CMK (cell line): ENCODE measurements at regions not wholly inside any gene's neighbourhood (a gene's known extent, or its start where the extent isn't known, plus 50 kb on each side); places are given as distances from the start of the nearest gene placed in this dataset.

Source experiments
- DNase-seq: peaks from one replicate; pipeline ENCODE4 v3.0.0-alpha.2; 2010; ENCODE audit warnings: low read depth

DNA sequence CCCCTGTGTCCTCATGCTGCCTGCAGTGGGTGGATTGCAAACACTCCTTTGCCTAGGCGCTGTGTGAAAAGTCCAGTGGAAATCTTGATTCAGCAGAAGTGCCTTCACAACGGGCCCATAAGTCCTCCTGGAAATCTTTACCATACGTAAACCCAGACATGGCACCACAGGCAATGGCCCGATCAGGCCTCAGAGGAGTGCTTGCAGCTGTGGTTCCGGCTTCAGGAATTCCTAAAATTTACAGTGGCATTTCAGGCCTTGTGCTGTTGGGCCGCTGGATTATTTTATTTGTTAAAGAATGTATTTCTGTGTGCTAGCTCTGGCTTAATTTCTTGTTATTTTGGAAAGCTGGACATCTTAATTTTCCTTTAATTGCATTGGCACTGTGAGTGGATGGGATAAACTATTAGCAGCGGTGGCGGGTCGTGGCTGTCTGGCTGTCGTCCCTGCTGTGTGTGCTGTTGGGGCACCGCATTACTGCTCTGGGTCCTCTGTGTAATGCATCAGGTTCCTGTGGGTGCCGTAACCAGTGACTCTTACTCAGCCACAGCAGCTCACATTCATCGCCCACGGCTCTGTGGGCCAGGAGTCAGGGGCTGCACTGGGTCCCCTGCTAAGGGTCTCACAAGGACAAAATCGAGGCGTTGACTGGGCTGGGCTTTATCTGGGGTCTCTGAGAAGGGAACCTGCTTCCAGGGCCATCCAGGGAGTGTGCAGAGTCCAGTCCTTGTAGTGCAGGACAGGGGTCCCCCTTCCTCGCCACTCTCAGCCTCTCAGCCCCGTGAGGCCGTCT lies 73.1 kb downstream of the RTP5 start:
- DNase-seq = no peak

- DNase-seq = no peak
Observed at GRCh38 chr2:241943209-241943850, 73.8 kb downstream of the RTP5 start.

DNA sequence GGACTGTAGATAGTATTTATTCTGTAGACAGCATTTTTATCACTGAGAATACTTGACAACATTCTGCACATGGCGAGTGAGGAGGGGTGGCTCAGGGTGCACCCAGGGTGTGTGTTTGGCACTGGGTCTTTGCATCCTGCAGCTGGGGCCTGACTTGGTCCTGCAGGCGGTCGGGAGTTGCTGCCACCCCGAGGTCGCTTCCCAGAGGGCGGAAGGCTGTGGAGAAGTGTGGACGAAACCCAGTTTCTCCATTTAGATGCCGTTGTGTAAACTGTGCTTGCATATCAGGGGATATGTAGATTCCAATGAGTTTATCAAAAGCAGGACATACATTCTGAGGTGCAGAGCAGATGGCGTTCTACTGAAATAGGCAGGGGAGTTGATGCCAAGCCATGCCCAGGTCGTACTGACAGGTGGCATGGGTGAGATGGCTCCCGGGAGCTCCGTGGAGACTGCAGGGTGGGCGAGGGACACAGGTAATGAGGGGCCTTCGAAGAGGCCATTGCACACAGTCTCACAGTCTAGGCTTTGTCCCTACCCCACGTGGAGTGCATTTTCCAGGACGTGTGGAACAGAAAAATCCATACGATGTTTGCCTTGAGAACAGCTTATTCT lies 74.5 kb downstream of the RTP5 start:
- no peak for DNase-seq

GRCh38 chr2:241944821-241945220 lies 75.3 kb downstream of the RTP5 start:
- no peak for DNase-seq

DNA sequence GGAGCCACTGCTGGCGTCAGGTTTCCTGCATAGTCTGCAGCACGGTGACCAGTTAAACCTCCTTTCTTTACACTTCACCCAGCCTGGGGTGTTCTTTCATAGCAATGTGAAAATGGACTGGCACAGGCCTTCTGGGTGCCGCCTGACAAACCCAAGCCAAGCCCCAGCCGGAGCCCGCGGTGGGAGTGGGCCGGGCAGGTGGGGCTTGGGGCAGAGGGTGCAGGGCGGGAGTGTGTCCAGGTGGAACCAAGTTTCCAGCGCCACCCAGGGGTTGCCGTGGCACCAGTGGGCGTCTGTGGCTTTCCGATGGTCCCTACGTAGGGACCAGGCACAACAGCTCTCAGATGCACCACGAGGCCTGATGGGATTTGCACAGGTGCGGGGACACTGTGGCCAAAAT lies 75.8 kb downstream of the RTP5 start:
- DNase-seq = no peak

- DNase-seq = no peak
Observed at GRCh38 chr2:241945803-241946202, 76.3 kb downstream of the RTP5 start.

GRCh38 chr2:241946306-241947003 lies 76.9 kb downstream of the RTP5 start:
- no peak for DNase-seq

DNA sequence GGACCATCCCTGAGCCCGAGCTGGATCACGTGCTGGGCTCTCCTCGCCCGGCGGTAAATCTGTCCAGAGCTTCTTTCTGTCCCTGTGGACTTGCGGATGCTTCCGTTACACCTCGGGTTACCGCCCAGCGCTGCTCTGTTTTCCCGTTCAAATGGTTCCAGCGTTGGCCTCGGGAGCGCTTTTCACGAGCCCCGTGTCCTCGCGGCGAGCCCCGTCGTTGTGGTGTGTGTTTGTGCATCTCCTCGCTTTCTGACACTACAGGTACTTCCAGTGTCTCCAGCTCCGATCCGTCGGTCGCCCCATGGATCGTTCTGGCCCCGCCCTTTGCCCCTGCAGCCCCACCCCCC lies 77.4 kb downstream of the RTP5 start:
- DNase-seq = no peak

- DNase-seq = no peak
Observed at GRCh38 chr2:241947401-241947800, 77.9 kb downstream of the RTP5 start.

- DNase-seq = no peak
Observed at GRCh38 chr2:241947876-241948275, 78.3 kb downstream of the RTP5 start.

GRCh38 chr2:241948299-241948897 lies 78.9 kb downstream of the RTP5 start:
- no peak for DNase-seq

- DNase-seq = no peak
Observed at GRCh38 chr2:241948901-241949735, 79.6 kb downstream of the RTP5 start.

DNA sequence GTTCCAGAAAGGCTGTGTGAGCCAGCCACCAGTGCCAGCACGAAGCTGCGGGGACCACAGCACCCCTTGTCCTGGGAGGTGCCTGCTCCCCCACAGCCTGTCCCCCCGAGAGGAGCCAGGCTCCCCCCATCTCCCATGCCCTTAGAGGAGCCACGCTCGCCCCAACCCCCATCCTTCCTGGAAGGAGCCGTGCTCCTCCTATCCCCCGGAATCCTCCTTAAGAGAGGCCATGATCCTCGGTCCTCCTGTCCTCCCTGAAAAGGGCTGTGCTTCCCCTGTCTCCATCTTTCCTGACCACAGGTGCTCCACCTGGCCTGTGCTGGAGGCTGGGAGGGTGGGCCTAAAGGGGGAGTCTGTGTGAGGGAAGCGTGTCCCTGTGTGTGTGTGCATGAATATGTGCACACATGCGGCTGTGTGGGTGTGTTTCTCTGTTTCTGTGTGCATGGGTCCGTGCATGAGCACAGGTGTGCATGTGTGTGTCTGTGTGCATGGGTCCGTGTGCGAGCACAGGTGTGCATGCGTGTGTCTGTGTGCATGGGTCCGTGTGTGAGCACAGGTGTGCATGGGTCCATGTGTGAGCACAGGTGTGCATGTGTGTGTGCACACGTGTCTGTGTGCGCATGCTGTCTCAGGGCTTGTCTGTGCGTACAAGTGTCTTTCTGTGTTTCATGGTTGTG lies 80.3 kb downstream of the RTP5 start:
- no peak for DNase-seq

DNA sequence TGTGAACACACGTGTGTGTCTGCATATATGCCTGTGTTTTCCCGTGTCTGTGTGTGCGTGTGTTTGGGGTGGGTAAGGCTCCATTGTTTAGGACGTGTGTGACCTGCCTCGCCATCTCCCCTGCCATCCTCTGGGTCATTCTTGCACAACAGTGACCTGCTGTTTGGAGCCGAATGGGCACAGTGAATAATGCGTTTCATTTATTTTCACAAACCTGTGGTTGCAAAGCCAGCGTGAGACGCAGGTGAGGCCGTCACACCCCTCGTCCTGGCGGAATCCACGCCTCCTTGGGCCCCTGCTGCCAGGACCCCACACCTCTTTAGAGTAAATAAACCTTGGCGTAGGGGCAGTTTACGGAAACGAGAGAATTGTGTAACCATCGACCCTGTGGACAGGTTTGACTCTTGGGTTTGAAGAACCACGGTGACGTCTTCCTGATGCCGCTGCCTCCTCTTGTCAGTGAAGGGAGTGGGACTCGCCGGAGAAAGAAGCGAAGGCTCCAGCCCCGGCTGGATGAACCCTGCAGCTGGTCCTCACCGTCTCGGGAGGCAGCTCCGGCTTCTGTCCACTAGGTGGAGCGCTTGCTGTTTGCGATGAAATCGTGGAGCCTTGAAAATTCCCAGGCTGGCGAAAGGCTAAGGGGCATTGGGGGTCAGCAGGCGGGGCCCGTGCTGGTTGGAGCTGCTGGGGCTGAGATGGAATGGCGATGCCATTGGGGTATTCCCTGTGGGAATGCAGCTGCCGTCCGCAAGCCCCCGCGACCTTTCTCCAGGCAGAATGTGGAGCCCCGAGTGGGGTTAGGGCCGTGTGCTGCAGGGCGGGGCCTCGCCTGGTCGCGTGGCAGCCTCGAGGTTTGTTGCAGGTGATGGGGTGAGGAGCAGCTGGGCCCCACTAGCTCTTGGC lies 81.1 kb downstream of the RTP5 start:
- no peak for DNase-seq

- DNase-seq = no peak
Observed at GRCh38 chr2:241951316-241951700, 81.8 kb downstream of the RTP5 start.

- no peak for DNase-seq
Observed at GRCh38 chr2:241951920-241952319, 82.4 kb downstream of the RTP5 start.

- DNase-seq = no peak
Observed at GRCh38 chr2:241952816-241953215, 83.3 kb downstream of the RTP5 start.

DNA sequence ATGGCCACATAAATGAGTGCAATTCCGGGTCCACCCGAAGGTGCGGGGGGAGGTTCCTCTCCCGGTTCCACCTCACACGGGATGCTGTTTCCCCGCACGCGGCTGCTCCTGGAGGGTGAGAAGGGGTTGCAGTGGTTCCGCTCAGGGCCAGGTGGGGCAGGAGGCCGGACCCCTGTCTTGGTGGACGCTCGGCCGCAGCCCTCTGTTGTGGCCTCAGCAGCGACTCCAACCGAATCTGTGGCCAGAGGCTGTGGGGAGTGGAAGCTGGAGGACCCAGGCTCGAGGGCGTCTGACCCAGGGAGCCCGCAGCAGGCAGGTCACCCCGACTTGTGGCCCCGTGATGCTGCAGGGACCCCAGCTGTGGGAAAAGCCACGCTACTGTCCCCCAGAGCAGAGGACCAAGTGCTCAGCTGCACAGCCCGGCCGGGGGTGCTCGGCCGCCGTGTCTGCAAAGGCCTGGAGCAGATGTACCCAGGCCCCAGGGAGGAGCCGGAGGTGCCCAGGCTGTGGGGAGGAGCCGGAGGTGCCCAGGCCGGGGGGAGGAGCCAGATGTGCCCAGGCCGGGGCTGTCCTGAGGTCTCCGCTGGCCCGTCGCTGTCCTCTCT lies 83.9 kb downstream of the RTP5 start:
- DNase-seq = no peak

- no peak for DNase-seq
Observed at GRCh38 chr2:241956521-241957110, 87.1 kb downstream of the RTP5 start.
